ENCODE measurements at regions not wholly inside any gene's neighbourhood (a gene's known extent, or its start where the extent isn't known, plus 50 kb on each side); places are given as distances from the start of the nearest gene placed in this dataset.

- no peak for TF ChIP-seq CTCF (IDR thresholded peaks at IDR 0.05; ENCODE audit: extremely low read depth, low read depth, low read length)
- no peak overlapping the region for H2AFZ ChIP-seq (ENCODE audit: low read length)
- H3K27ac ChIP-seq (ENCODE audit: low read depth, low read length), result no peak overlapping the region
- DNase-seq (ENCODE audit: insufficient read length, low spot score, missing footprints), result no peak
- H3K79me2 ChIP-seq (ENCODE audit: insufficient read depth, low read length), result no peaks in the 10 kb centered on the region
- H4K20me1 ChIP-seq (ENCODE audit: insufficient read depth, low read length), result no peaks in the 10 kb centered on the region
- no peaks in the 10 kb centered on the region for H3K4me1 ChIP-seq (ENCODE audit: insufficient read depth, low read length)
- no peak overlapping the region for H3K4me2 ChIP-seq (ENCODE audit: insufficient read depth, low read length)
- no peaks in the 10 kb centered on the region for H3K9me3 ChIP-seq (ENCODE audit: low read depth, low read length)
- no peaks in the 10 kb centered on the region for H3K27me3 ChIP-seq (ENCODE audit: insufficient read depth, low read length)
- peaks cover 18% of the 10 kb centered on the region for H3K36me3 ChIP-seq (ENCODE audit: insufficient read depth, low read length)
- H3K4me3 ChIP-seq (ENCODE audit: insufficient read depth, low read length), result no peak overlapping the region
Observed at GRCh38 chr6:144536079-144536478, 250.9 kb downstream of the UTRN start.

GRCh38 chr6:144543006-144543871, 258.1 kb downstream of the UTRN start:
- peak; percentile 92 for DNase-seq (ENCODE audit: insufficient read length, low spot score, missing footprints)
- peaks cover 6% of the 10 kb centered on the region for H3K36me3 ChIP-seq (ENCODE audit: insufficient read depth, low read length)

GRCh38 chr6:144544266-144544830, 259.2 kb downstream of the UTRN start:
- Histone ChIP-seq H3K36me3 (ENCODE audit: insufficient read depth, low read length) (peaks cover 13% of the 10 kb centered on the region), H3K4me3 (ENCODE audit: insufficient read depth, low read length) (no peak overlapping the region), H3K27ac (ENCODE audit: low read depth, low read length) (no peak overlapping the region), H3K4me2 (ENCODE audit: insufficient read depth, low read length) (no peak overlapping the region), H3K9me3 (ENCODE audit: low read depth, low read length) (no peaks in the 10 kb centered on the region), H3K79me2 (ENCODE audit: insufficient read depth, low read length) (no peaks in the 10 kb centered on the region), H4K20me1 (ENCODE audit: insufficient read depth, low read length) (no peaks in the 10 kb centered on the region), H2AFZ (ENCODE audit: low read length) (no peak overlapping the region), H3K4me1 (ENCODE audit: insufficient read depth, low read length) (peaks cover 20% of the 10 kb centered on the region), H3K27me3 (ENCODE audit: insufficient read depth, low read length) (no peaks in the 10 kb centered on the region)
- no peak for DNase-seq (ENCODE audit: insufficient read length, low spot score, missing footprints)
- no peak for TF ChIP-seq CTCF (IDR thresholded peaks at IDR 0.05; ENCODE audit: extremely low read depth, low read depth, low read length)

More at GRCh38 chr6:144543006-144543871, 258.1 kb downstream of the UTRN start:
- H3K4me1 ChIP-seq (ENCODE audit: insufficient read depth, low read length), result peaks cover 20% of the 10 kb centered on the region
- H3K27me3 ChIP-seq (ENCODE audit: insufficient read depth, low read length), result no peaks in the 10 kb centered on the region
- H3K9me3 ChIP-seq (ENCODE audit: low read depth, low read length), result no peaks in the 10 kb centered on the region
- no peak overlapping the region for H3K4me3 ChIP-seq (ENCODE audit: insufficient read depth, low read length)
- H2AFZ ChIP-seq (ENCODE audit: low read length), result no peak overlapping the region
- H3K27ac ChIP-seq (ENCODE audit: low read depth, low read length), result no peak overlapping the region
- TF ChIP-seq CTCF (IDR thresholded peaks at IDR 0.05; ENCODE audit: extremely low read depth, low read depth, low read length), result no peak
- peak overlapping the region; percentile 13 for H3K4me2 ChIP-seq (ENCODE audit: insufficient read depth, low read length)
- no peaks in the 10 kb centered on the region for H3K79me2 ChIP-seq (ENCODE audit: insufficient read depth, low read length)
- no peaks in the 10 kb centered on the region for H4K20me1 ChIP-seq (ENCODE audit: insufficient read depth, low read length)

- Histone ChIP-seq H3K27me3 (ENCODE audit: insufficient read depth, low read length) (no peaks in the 10 kb centered on the region), H3K4me1 (ENCODE audit: insufficient read depth, low read length) (peaks cover 20% of the 10 kb centered on the region), H3K4me2 (ENCODE audit: insufficient read depth, low read length) (no peak overlapping the region), H3K9me3 (ENCODE audit: low read depth, low read length) (no peaks in the 10 kb centered on the region), H3K36me3 (ENCODE audit: insufficient read depth, low read length) (peaks cover 25% of the 10 kb centered on the region), H3K27ac (ENCODE audit: low read depth, low read length) (no peak overlapping the region), H3K79me2 (ENCODE audit: insufficient read depth, low read length) (no peaks in the 10 kb centered on the region), H3K4me3 (ENCODE audit: insufficient read depth, low read length) (no peak overlapping the region), H4K20me1 (ENCODE audit: insufficient read depth, low read length) (no peaks in the 10 kb centered on the region), H2AFZ (ENCODE audit: low read length) (no peak overlapping the region)
- no peak for DNase-seq (ENCODE audit: insufficient read length, low spot score, missing footprints)
- no peak for TF ChIP-seq CTCF (IDR thresholded peaks at IDR 0.05; ENCODE audit: extremely low read depth, low read depth, low read length)
Observed at GRCh38 chr6:144546807-144547206, 261.7 kb downstream of the UTRN start.

All from osteoblast (primary cell).